Transverse colon (tissue), 4 donors: ENCODE measurements at regions not wholly inside any gene's neighbourhood (a gene's known extent, or its start where the extent isn't known, plus 50 kb on each side); places are given as distances from the start of the nearest gene placed in this dataset.

Source experiments
- CTCF ChIP-seq, 5 experiments: fragments of 200-600 bp in 3 of 5; fragments of 450-650 bp in 2 of 5; sonication (generic) in 3 of 5; IDR thresholded peaks; 1 replicate in 2 of 5; 2 replicates in 3 of 5; pipeline ENCODE4 v1.5.1; 2016 to 2017; ENCODE audit warnings: antibody characterized with exemption in 5 of 5, inconsistent platforms in 3 of 5, mild to moderate bottlenecking in 2 of 5, moderate library complexity in 1 of 5
- EP300 ChIP-seq: sonication (generic); formaldehyde crosslinking; IDR thresholded peaks from one replicate; pipeline ENCODE4 v1.6.1; 2017; ENCODE audit warnings: antibody characterized with exemption, low read depth
- POLR2A ChIP-seq: fragments of 450-650 bp; IDR thresholded peaks from one replicate; pipeline ENCODE4 v1.6.1; 2016; ENCODE audit warnings: antibody characterized with exemption, mild to moderate bottlenecking, moderate library complexity
- POLR2AphosphoS5 ChIP-seq, 3 donors: sonication (generic); formaldehyde crosslinking; IDR thresholded peaks; one replicate each; pipeline ENCODE4 v1.6.1; 2016; ENCODE audit warnings: antibody characterized with exemption in 3 of 3

GRCh38 chr6:9927275-9927674 lies 487.6 kb downstream of the TFAP2A start:
- TF ChIP-seq POLR2A (no peak), CTCF (IDR thresholded peaks at IDR 0.05) (no peak), EP300 (no peak), POLR2AphosphoS5 (IDR thresholded peaks at IDR 0.05) (no peak)
